Bronchial epithelial cell (primary cell): ENCODE measurements at regions not wholly inside any gene's neighbourhood (a gene's known extent, or its start where the extent isn't known, plus 50 kb on each side); places are given as distances from the start of the nearest gene placed in this dataset.

Experiments used
- DNase-seq: peaks from one replicate; pipeline ENCODE4 v3.0.0-alpha.2; 2010; ENCODE audit warnings: low read depth
- FAIRE-seq: peaks from 2 replicates; lab custom pipeline; 2011; peaks lifted over from hg19 to GRCh38; lab: Jason Lieb, UNC
- H3K27me3 ChIP-seq: 2 replicates; pipeline ENCODE4 v1.5.1; 2011; ENCODE audit warnings: low read length; ENCODE audit not compliant: control insufficient read depth, insufficient read depth
- H3K36me3 ChIP-seq: 2 replicates; pipeline ENCODE4 v1.5.1; 2011; ENCODE audit warnings: low read length; ENCODE audit not compliant: control insufficient read depth, insufficient read depth
- H3K4me3 ChIP-seq: 2 replicates; pipeline ENCODE4 v1.5.1; 2011; ENCODE audit warnings: mild to moderate bottlenecking, low read depth, low read length, control low read depth
- TF ChIP-seq, protein P1 (sequence below): IDR thresholded peaks from 2 replicates; pipeline ENCODE4 v1.5.1; 2011; ENCODE audit warnings: mild to moderate bottlenecking, moderate library complexity, low read length, control low read depth, inconsistent platforms; ENCODE audit not compliant: insufficient read depth, severe bottlenecking

DNA sequence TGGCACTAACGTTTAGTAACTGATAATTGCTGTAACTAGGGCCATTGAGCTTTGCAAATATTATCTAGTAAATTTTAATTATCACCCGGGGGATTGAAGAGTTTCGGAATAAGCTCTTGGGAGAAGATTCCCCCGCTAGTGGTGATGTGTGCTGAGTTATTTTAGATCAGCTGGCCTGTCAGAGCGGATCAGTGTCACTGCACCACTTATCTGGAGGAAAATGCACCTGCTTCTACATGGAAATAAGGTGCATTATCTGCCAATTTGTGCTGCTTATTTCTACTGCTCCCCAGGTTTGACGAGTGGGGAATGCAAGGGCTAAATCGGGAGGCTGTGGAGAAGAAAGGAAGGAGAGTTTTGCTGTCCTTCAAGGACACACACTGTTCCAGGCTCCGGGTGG is 518.6 kb downstream of the TLE4 start:
- H3K4me3 ChIP-seq: no peak overlapping the region
- FAIRE-seq (no peak), DNase-seq (no peak)
- H3K27me3 ChIP-seq: no peaks in the 10 kb centered on the region
- TF ChIP-seq, protein P1, sequence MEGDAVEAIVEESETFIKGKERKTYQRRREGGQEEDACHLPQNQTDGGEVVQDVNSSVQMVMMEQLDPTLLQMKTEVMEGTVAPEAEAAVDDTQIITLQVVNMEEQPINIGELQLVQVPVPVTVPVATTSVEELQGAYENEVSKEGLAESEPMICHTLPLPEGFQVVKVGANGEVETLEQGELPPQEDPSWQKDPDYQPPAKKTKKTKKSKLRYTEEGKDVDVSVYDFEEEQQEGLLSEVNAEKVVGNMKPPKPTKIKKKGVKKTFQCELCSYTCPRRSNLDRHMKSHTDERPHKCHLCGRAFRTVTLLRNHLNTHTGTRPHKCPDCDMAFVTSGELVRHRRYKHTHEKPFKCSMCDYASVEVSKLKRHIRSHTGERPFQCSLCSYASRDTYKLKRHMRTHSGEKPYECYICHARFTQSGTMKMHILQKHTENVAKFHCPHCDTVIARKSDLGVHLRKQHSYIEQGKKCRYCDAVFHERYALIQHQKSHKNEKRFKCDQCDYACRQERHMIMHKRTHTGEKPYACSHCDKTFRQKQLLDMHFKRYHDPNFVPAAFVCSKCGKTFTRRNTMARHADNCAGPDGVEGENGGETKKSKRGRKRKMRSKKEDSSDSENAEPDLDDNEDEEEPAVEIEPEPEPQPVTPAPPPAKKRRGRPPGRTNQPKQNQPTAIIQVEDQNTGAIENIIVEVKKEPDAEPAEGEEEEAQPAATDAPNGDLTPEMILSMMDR: no peak
- no peaks in the 10 kb centered on the region for H3K36me3 ChIP-seq

DNA sequence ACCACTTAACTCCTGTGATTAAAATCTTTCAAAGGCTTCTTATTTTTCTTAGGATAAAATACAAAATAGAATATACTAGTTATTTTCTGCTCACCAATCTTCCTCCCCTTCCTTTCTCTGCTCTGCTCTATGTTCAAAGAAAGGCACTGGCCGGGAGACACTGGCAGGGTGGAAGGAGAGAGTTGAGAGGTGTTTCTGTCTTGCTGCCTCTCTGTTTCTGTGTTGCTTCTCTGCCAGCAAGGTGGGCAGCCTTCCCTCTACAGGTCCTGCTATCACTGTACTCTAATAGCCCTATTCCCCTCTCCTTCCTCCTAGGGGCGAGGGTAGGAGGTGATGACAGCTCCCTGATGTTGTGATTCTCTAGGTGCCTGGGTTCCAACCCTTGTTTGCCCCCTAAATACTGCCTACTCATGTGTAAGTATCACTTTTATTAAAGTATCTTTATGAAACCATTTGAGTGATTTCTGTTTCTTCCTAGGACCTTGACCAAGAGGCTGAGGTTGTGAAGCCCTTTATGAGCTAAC is 515.1 kb downstream of the TLE4 start:
- no peaks in the 10 kb centered on the region for H3K36me3 ChIP-seq
- H3K4me3 ChIP-seq: no peak overlapping the region
- H3K27me3 ChIP-seq: no peaks in the 10 kb centered on the region
- TF ChIP-seq, protein P1: no peak
- FAIRE-seq (no peak), DNase-seq (no peak)

DNA sequence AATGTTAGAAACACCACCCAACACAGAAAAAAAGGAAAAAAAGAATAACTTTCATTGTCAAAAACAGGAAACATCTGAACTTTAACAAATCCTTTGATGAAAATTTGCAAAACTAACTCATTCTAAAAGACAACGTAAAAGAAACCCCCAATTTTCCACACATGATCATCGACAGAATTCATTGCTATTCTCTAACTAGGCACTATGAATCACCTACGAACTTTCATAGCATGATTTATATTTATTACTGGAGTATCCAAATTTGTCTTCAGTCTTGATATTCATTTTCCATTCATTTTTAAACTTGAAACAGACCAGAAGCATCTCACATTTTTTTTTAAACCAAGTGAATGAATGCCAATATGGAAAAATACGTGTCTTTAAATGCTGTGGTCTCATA is 514.6 kb downstream of the TLE4 start:
- no peak overlapping the region for H3K4me3 ChIP-seq
- DNase-seq: no peak
- no peaks in the 10 kb centered on the region for H3K27me3 ChIP-seq
- TF ChIP-seq, protein P1: no peak
- FAIRE-seq: no peak
- H3K36me3 ChIP-seq: no peaks in the 10 kb centered on the region

DNA sequence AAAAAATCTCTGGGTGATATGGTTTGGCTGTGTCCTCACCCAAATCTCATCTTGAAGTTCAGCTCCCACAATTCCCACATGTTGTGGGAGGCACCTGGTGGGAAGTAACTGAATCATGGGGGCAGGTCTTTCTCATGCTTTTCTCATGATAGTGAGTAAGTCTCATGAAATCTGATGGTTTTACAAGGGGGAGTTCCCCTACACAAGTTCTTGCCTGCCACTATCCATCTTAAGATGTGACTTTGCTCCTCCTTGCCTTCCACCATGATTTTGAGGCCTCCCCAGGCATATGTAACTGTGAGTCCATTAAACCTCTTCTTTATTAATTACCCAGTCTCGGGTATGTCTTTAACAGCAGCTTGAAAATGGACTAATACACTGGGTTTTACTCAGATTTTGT is 513.9 kb downstream of the TLE4 start:
- Histone ChIP-seq H3K4me3 (no peak overlapping the region), H3K36me3 (no peaks in the 10 kb centered on the region), H3K27me3 (no peaks in the 10 kb centered on the region)
- DNase-seq: peak; percentile 12
- TF ChIP-seq, protein P1: no peak
- no peak for FAIRE-seq

DNA sequence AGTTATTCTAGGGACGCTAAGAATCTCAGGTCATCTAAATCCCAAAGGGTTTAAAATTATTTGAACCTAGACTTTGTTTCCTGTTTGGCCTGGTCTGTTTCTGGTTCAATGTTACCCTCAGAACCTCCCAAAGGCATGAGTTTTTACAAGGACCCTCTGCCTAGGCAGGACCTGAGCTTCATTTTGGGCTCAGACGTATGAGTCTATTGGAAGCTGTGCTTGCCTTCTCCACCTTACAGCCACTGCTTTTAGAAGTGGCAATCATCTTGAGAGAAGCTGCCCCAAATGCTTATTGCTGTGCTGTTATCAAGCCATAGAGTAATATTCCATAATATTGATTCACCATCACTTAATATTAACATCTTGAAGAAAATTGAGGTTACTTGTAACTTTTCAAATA is 510.4 kb downstream of the TLE4 start:
- Histone ChIP-seq H3K27me3 (no peaks in the 10 kb centered on the region), H3K4me3 (no peak overlapping the region), H3K36me3 (no peaks in the 10 kb centered on the region)
- FAIRE-seq: no peak
- DNase-seq: no peak
- TF ChIP-seq, protein P1: no peak

DNA sequence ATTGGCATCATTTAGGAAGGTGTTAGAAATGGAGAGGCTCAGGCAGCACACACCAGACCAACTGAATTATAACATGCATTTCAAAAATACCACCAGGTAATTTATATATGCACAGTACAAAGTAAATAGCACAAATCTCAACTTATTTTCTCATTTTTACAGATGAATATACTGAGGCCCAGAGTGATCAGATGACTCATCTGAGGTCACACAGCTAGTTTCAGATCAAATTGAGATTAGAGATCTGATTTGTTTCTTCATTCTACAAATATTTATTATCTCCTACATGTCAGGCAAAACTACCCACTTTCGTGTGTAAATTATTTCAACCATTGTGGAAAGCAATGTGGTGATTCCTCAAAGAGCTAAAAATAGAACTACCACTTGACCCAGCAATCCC is 507.1 kb downstream of the TLE4 start:
- H3K27me3 ChIP-seq: no peaks in the 10 kb centered on the region
- no peaks in the 10 kb centered on the region for H3K36me3 ChIP-seq
- H3K4me3 ChIP-seq: no peak overlapping the region
- TF ChIP-seq, protein P1: no peak
- FAIRE-seq: no peak
- DNase-seq: no peak
